SW 1271 (cell line): ENCODE measurements at regions not wholly inside any gene's neighbourhood (a gene's known extent, or its start where the extent isn't known, plus 50 kb on each side); places are given as distances from the start of the nearest gene placed in this dataset.

Experiments used
- DNase-seq, 2 experiments: peaks; one replicate each; lab custom pipeline; 2025; lab: John Stamatoyannopoulos, UW

- no peak for DNase-seq
Measured at GRCh38 chr2:163459986-163460385, 275.8 kb downstream of the FIGN start.

- DNase-seq, result no peak
Measured at GRCh38 chr2:163456953-163457743, 278.7 kb downstream of the FIGN start.

GRCh38 chr2:163455815-163456214 lies 280.0 kb downstream of the FIGN start:
- no peak for DNase-seq

- DNase-seq, result no peak
Measured at GRCh38 chr2:163453920-163454319, 281.9 kb downstream of the FIGN start.

GRCh38 chr2:163441603-163442002 lies 294.2 kb downstream of the FIGN start:
- DNase-seq, result no peak

GRCh38 chr2:163436963-163437362 lies 298.8 kb downstream of the FIGN start:
- DNase-seq, result no peak

GRCh38 chr2:163428187-163428586 lies 307.6 kb downstream of the FIGN start:
- no peak for DNase-seq

DNA sequence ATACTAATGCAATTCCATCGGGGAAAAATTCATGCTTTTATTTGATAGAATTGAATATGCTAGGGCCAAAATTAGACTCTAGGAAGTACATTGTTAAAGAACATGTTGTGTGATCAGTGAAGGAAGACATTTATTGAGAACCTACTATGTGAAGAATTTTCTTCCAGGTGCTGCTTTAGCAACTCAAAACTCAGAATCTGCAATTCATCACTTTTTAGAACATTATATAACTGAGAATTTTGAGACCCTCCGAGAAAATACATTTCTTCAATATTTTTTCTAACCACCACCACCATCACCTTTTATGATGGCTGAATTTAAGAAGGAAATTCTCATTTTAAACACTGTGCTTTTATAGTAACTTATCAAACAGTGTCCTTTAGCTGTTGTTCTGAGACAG lies 315.2 kb downstream of the FIGN start:
- no peak for DNase-seq

- no peak for DNase-seq
Measured at GRCh38 chr2:163419000-163419830, 316.6 kb downstream of the FIGN start.

- DNase-seq, result no peak
Measured at GRCh38 chr2:163417596-163418337, 318.0 kb downstream of the FIGN start.

GRCh38 chr2:163414121-163414520 lies 321.7 kb downstream of the FIGN start:
- no peak for DNase-seq

GRCh38 chr2:163407296-163407695 lies 328.5 kb downstream of the FIGN start:
- DNase-seq, result no peak

GRCh38 chr2:163405298-163405697 lies 330.5 kb downstream of the FIGN start:
- DNase-seq, result no peak

DNA sequence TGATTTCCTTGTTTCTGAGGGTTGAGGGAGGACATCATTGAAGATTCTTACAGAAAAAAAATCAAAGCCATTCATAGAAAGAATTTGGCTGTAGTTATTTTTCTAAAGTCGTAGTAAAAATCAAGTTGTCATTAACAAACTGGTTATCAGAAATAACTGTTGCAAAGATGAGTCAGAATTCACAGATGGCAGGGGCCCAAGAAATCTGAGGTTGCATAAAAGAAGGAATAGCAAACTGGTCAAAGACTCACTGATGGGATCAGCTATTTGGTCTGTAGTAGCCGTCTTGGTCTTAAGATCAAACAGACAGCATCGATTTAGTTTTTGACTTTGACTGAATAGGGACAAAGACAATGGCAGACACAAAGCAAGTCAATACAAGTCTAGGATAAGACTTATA lies 334.3 kb downstream of the FIGN start:
- no peak for DNase-seq

- DNase-seq, result no peak
Measured at GRCh38 chr2:163397451-163397850, 338.4 kb downstream of the FIGN start.

DNA sequence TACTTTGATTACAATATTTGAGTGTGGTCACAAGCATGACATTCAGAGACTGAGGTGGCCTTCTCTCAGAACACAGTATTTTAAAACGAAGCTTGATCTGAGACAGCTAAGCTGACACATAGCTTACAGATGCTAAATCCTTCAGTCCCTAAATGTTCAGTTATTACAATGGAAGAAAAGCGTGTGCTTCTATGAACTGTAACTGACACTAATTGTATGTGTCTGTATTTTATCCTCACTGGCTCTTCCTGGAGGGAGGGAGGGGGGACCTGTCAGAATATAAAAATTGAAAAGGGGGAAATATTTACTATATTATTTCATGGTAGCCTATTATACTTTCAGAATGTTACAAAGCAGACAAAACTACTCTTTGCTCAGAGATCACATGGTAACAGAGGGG lies 340.2 kb downstream of the FIGN start:
- no peak for DNase-seq

GRCh38 chr2:163389838-163390237 lies 346.0 kb downstream of the FIGN start:
- DNase-seq, result no peak

GRCh38 chr2:163375472-163375871 lies 360.3 kb downstream of the FIGN start:
- DNase-seq, result no peak

GRCh38 chr2:163375070-163375469 lies 360.7 kb downstream of the FIGN start:
- no peak for DNase-seq

DNA sequence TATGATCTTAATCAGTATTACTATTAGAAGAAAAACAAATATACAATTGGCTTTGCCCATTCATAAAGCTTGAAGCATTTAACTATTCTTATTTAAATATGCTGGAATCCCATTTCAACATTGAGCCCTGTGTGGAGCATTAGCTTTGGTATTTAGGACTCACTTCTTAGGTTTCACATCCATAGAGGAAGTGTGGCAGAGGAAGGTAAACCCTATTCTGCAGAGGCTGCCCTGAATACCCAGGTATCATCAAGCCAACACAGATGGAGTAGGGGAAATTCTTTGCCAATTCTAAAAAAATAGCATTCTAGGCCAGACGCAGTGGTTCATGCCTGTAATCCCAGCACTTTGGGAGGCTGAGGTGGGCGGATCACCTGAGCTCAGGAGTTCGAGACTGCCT lies 361.5 kb downstream of the FIGN start:
- DNase-seq, result no peak

DNA sequence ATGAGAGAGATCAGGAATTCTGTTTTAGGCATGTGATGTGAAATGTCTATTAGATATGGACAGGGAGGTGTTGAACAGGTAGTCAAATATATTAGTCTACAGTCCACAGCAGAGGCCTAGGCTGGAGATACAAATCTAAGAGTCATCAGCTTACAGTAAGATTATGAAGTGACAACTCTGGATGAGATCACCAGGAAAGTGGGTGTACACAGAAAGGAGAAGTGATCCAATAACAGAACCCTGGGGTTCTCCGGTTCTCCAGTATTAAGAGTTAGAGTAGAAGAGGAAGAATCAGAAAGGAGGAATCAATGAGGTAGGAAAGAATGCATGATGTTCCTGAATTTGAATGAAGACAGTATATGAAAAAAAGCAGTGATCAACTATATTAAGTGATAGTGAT lies 362.3 kb downstream of the FIGN start:
- no peak for DNase-seq

DNA sequence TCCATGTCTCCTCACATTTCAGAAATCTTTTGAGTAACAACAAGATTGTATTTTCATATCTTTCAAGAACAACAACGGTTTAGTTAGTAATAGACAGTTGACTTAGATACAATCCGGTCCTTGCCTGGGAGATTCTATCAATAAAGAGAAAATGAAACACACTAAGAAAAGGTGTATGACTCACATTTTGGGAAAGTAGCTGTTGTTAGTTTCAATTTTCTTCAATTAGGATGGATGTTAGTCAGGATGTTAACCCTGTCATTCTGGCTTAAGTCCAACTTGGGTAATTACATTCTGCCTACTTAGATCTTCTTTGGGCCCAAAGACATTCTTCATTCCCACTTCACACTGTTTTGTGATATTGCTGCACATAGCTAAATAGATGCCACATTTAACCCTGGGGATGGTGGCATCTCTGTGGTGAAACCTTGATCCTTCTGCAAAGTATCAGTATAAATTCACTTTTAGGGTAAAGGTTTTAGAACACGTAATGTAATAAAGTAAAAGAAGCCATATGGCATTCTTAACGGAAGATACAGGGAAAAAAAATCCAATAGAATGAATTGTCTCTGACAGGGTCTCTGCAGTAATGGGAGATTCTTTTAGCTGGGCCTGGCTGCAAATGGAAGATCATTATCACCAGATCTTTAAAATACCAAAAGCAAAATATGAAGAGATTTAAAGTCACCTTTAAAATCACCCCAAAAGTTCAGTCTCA lies 365.5 kb downstream of the FIGN start:
- DNase-seq, result no peak
